DND-41 (cell line): ENCODE measurements at regions not wholly inside any gene's neighbourhood (a gene's known extent, or its start where the extent isn't known, plus 50 kb on each side); places are given as distances from the start of the nearest gene placed in this dataset.

Experiments
- ATAC-seq: fragments of 200-7000 bp; cut with Tn5 transposase; 3 replicates; pipeline ENCODE4 v1.9.1; 2021; ENCODE audit warnings: low read depth; ENCODE audit not compliant: insufficient read depth
- DNase-seq: peaks from one replicate; pipeline ENCODE4 v3.0.0-alpha.2; 2020
- H2AFZ ChIP-seq: 2 replicates; pipeline ENCODE4 v1.6.0; 2012; ENCODE audit warnings: low read depth, low read length
- H3K27ac ChIP-seq: 2 replicates; pipeline ENCODE4 v1.5.1; 2012; ENCODE audit warnings: low read length, inconsistent platforms
- H3K27me3 ChIP-seq: fragments of 200-600 bp; sonication (generic); 2 replicates; pipeline ENCODE4 v1.6.0; 2012; ENCODE audit warnings: low read length, mild to moderate bottlenecking, inconsistent platforms; ENCODE audit not compliant: insufficient read depth, poor library complexity
- H3K36me3 ChIP-seq: 2 replicates; pipeline ENCODE4 v1.5.1; 2012; ENCODE audit warnings: low read length, inconsistent platforms; ENCODE audit not compliant: insufficient read depth
- H3K4me1 ChIP-seq: 2 replicates; pipeline ENCODE4 v1.5.1; 2012; ENCODE audit warnings: mild to moderate bottlenecking, low read length; ENCODE audit not compliant: insufficient read depth
- H3K4me2 ChIP-seq: 2 replicates; pipeline ENCODE4 v1.6.0; 2012; ENCODE audit warnings: mild to moderate bottlenecking, moderate library complexity, low read length, inconsistent platforms; ENCODE audit not compliant: insufficient read depth
- H3K4me3 ChIP-seq, 2 experiments: fragments of 200-600 bp in 1 of 2; shearing (Covaris generic) in 1 of 2; 2 replicates each; pipeline ENCODE4 v1.5.1; 2012 to 2016; ENCODE audit warnings: inconsistent platforms in 2 of 2, low read length in 2 of 2, mild to moderate bottlenecking in 2 of 2, low read depth in 1 of 2, moderate library complexity in 1 of 2
- H3K79me2 ChIP-seq: 2 replicates; pipeline ENCODE4 v1.6.0; 2012; ENCODE audit warnings: low read length, inconsistent platforms; ENCODE audit not compliant: insufficient read depth
- H3K9ac ChIP-seq: 2 replicates; pipeline ENCODE4 v1.6.0; 2012; ENCODE audit warnings: low read depth, mild to moderate bottlenecking, inconsistent platforms, low read length, moderate library complexity
- H3K9me3 ChIP-seq: 2 replicates; pipeline ENCODE4 v1.5.1; 2012; ENCODE audit warnings: low read length, moderate library complexity, mild to moderate bottlenecking, inconsistent platforms; ENCODE audit not compliant: insufficient read depth, severe bottlenecking
- H4K20me1 ChIP-seq: 2 replicates; pipeline ENCODE4 v1.6.0; 2012; ENCODE audit warnings: low read length; ENCODE audit not compliant: insufficient read depth
- CTCF ChIP-seq: IDR thresholded peaks from 2 replicates; pipeline ENCODE4 v1.5.1; 2012; ENCODE audit warnings: borderline replicate concordance, low read length, moderate library complexity, mild to moderate bottlenecking; ENCODE audit not compliant: poor library complexity, severe bottlenecking; ENCODE audit errors: extremely low read depth
- EZH2 ChIP-seq: IDR thresholded peaks from 3 replicates; pipeline ENCODE4 v1.6.1; 2012; ENCODE audit warnings: borderline replicate concordance, low read depth, mild to moderate bottlenecking, moderate library complexity, low read length, inconsistent platforms; ENCODE audit not compliant: severe bottlenecking

- no peak for ATAC-seq
- H3K79me2 ChIP-seq: no peaks in the 10 kb centered on the region
- no peak for DNase-seq
- H3K4me1 ChIP-seq: no peaks in the 10 kb centered on the region
- no peaks in the 10 kb centered on the region for H3K9me3 ChIP-seq
- no peak overlapping the region for H2AFZ ChIP-seq
- H3K27ac ChIP-seq: no peak overlapping the region
- H4K20me1 ChIP-seq: no peaks in the 10 kb centered on the region
- no peak overlapping the region for H3K4me2 ChIP-seq
- no peaks in the 10 kb centered on the region for H3K27me3 ChIP-seq
- TF ChIP-seq EZH2 (no peak), CTCF (no peak)
- H3K4me3 ChIP-seq: no peak overlapping the region
- H3K9ac ChIP-seq: no peak overlapping the region
- H3K36me3 ChIP-seq: no peaks in the 10 kb centered on the region
These were observed 127.6 kb upstream of the PTCH1 start for GRCh38 chr9:95644377-95644776.

DNA sequence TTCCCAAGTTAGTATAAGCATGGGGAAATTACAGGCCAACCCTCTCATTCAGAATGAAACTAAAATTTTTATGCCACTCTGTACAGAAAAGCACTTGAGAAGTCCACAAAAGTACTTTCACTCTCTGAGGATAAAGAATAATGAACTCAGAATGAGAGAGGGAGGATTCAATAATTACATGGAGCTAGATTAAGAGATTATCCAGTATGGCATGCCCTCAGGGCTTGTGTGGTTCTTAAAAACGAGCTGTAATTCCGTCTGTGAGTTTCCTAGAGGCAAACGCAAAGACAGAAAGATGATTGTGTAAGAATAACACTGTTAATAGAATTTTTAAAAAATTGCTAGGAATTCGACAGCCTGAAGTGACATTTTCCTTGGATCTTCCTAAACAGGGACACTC is 126.8 kb upstream of the PTCH1 start:
- Histone ChIP-seq H3K27me3 (no peaks in the 10 kb centered on the region), H3K79me2 (no peaks in the 10 kb centered on the region), H2AFZ (no peak overlapping the region), H3K27ac (no peak overlapping the region), H3K9ac (no peak overlapping the region), H3K9me3 (no peaks in the 10 kb centered on the region), H3K4me3 (no peak overlapping the region), H3K4me1 (no peaks in the 10 kb centered on the region), H3K4me2 (no peak overlapping the region), H3K36me3 (no peaks in the 10 kb centered on the region), H4K20me1 (no peaks in the 10 kb centered on the region)
- TF ChIP-seq EZH2: no peak
- TF ChIP-seq CTCF: no peak
- DNase-seq (no peak), ATAC-seq (no peak)

- no peaks in the 10 kb centered on the region for H4K20me1 ChIP-seq
- no peaks in the 10 kb centered on the region for H3K36me3 ChIP-seq
- no peak overlapping the region for H3K9ac ChIP-seq
- DNase-seq (no peak), ATAC-seq (no peak)
- H3K27ac ChIP-seq: no peak overlapping the region
- TF ChIP-seq CTCF (no peak), EZH2 (no peak)
- H3K27me3 ChIP-seq: no peaks in the 10 kb centered on the region
- no peak overlapping the region for H2AFZ ChIP-seq
- no peak overlapping the region for H3K4me2 ChIP-seq
- H3K9me3 ChIP-seq: no peaks in the 10 kb centered on the region
- no peak overlapping the region for H3K4me3 ChIP-seq
- no peaks in the 10 kb centered on the region for H3K4me1 ChIP-seq
- H3K79me2 ChIP-seq: no peaks in the 10 kb centered on the region
These were observed 125.4 kb upstream of the PTCH1 start for GRCh38 chr9:95642189-95642588.

GRCh38 chr9:95641586-95641985 is 124.8 kb upstream of the PTCH1 start:
- Histone ChIP-seq H3K27me3 (no peaks in the 10 kb centered on the region), H3K36me3 (no peaks in the 10 kb centered on the region), H3K27ac (no peak overlapping the region), H3K79me2 (no peaks in the 10 kb centered on the region), H3K9me3 (no peaks in the 10 kb centered on the region), H3K9ac (no peak overlapping the region), H2AFZ (no peak overlapping the region), H4K20me1 (no peaks in the 10 kb centered on the region), H3K4me2 (no peak overlapping the region), H3K4me3 (no peak overlapping the region), H3K4me1 (no peaks in the 10 kb centered on the region)
- no peak for TF ChIP-seq CTCF
- TF ChIP-seq EZH2: no peak
- ATAC-seq: no peak
- no peak for DNase-seq
